IMR-90 (cell line): ENCODE measurements at regions not wholly inside any gene's neighbourhood (a gene's known extent, or its start where the extent isn't known, plus 50 kb on each side); places are given as distances from the start of the nearest gene placed in this dataset.

Source experiments
- ATAC-seq: fragments of 200-7000 bp; cut with Tn5 transposase; 2 replicates; pipeline ENCODE4 v1.9.1; 2020; ENCODE audit warnings: low read depth, mild to moderate bottlenecking, moderate library complexity
- BruUV-seq: library from RNA; stranded (reverse); fragments of 400-500 nt; replicated peaks from 2 replicates; lab custom pipeline; 2021; lab: Mats Ljungman, UMichigan
- CTCF ChIA-PET: fragments of 300-600 bp; formaldehyde crosslinking; extraction: SDS; loops from one replicate; lab custom pipeline; 2021; ENCODE audit warnings: antibody characterized with exemption; lab: Yijun Ruan, JAX
- POLR2A ChIA-PET: fragments of 300-600 bp; sonication (Branson Sonifier 250); formaldehyde crosslinking; loops from one replicate; lab custom pipeline; 2022; ENCODE audit warnings: antibody characterized with exemption; ENCODE audit not compliant: unreplicated experiment; lab: Charles Lee
- DNase-seq: peaks from one replicate; pipeline ENCODE4 v3.0.0; 2013
- H2AFZ ChIP-seq: replicated peaks from 2 replicates; pipeline ENCODE3; 2013; ENCODE audit warnings: low read length, mild to moderate bottlenecking; ENCODE audit not compliant: poor library complexity
- H2AK5ac ChIP-seq: 2 replicates; pipeline ENCODE4 v1.6.1; 2013; ENCODE audit warnings: low read depth, low read length, inconsistent platforms
- H2AK9ac ChIP-seq: replicated peaks from 2 replicates; pipeline ENCODE3; 2013; ENCODE audit warnings: mild to moderate bottlenecking, low read depth, low read length, moderate library complexity; ENCODE audit not compliant: poor library complexity
- H2BK120ac ChIP-seq: 2 replicates; pipeline ENCODE4 v1.6.1; 2013; ENCODE audit warnings: low read depth, low read length, inconsistent platforms
- H2BK15ac ChIP-seq: 3 replicates; pipeline ENCODE4 v1.6.1; 2013; ENCODE audit warnings: low read depth, low read length, inconsistent platforms
- H2BK20ac ChIP-seq: 2 replicates; pipeline ENCODE4 v1.6.1; 2013; ENCODE audit warnings: low read depth, mild to moderate bottlenecking, inconsistent platforms, low read length, moderate library complexity
- H2BK5ac ChIP-seq: 2 replicates; pipeline ENCODE4 v1.6.1; 2013; ENCODE audit warnings: mild to moderate bottlenecking, low read depth, low read length, inconsistent platforms; ENCODE audit not compliant: poor library complexity, severe bottlenecking
- H3K14ac ChIP-seq: replicated peaks from 2 replicates; pipeline ENCODE4 v1.6.1; 2013; ENCODE audit warnings: low read depth, low read length, inconsistent platforms
- H3K18ac ChIP-seq: 2 replicates; pipeline ENCODE4 v1.6.1; 2013; ENCODE audit warnings: low read depth, low read length, control low read depth
- H3K23ac ChIP-seq: 2 replicates; pipeline ENCODE4 v1.6.1; 2013; ENCODE audit warnings: low read depth, low read length, inconsistent platforms
- H3K27ac ChIP-seq: 2 replicates; pipeline ENCODE4 v1.5.1; 2013; ENCODE audit warnings: mild to moderate bottlenecking, control low read depth, low read length; ENCODE audit not compliant: insufficient read depth
- H3K27me3 ChIP-seq: 2 replicates; pipeline ENCODE4 v1.6.1; 2013; ENCODE audit warnings: low read length; ENCODE audit not compliant: control insufficient read depth, insufficient read depth
- H3K36me3 ChIP-seq: 2 replicates; pipeline ENCODE4 v1.6.1; 2013; ENCODE audit warnings: low read length, mixed read lengths; ENCODE audit not compliant: control insufficient read depth, insufficient read depth
- H3K4ac ChIP-seq: 2 replicates; pipeline ENCODE4 v1.6.1; 2013; ENCODE audit warnings: low read depth, low read length, inconsistent platforms
- H3K4me1 ChIP-seq: 2 replicates; pipeline ENCODE4 v1.6.1; 2013; ENCODE audit warnings: low read length, mixed read lengths; ENCODE audit not compliant: control insufficient read depth, insufficient read depth
- H3K4me2 ChIP-seq: 2 replicates; pipeline ENCODE4 v1.6.1; 2013; ENCODE audit warnings: low read depth, mild to moderate bottlenecking, control low read depth, low read length, moderate library complexity
- H3K4me3 ChIP-seq: 2 replicates; pipeline ENCODE4 v1.5.1; 2013; ENCODE audit warnings: low read depth, mild to moderate bottlenecking, control low read depth, low read length, moderate library complexity; ENCODE audit not compliant: insufficient read depth
- H3K56ac ChIP-seq: 2 replicates; pipeline ENCODE4 v1.6.1; 2013; ENCODE audit warnings: low read length, inconsistent platforms; ENCODE audit not compliant: insufficient read depth; ENCODE audit errors: extremely low read depth
- H3K79me1 ChIP-seq, 2 experiments: 2 replicates each; pipeline ENCODE4 v1.6.1; 2013; ENCODE audit warnings: low read length in 2 of 2, inconsistent platforms in 1 of 2, low read depth in 1 of 2
- H3K9ac ChIP-seq: 2 replicates; pipeline ENCODE4 v1.6.1; 2013; ENCODE audit warnings: low read depth, low read length, control low read depth
- H3K9me1 ChIP-seq: 2 replicates; pipeline ENCODE4 v1.6.1; 2013; ENCODE audit warnings: low read length, inconsistent platforms; ENCODE audit not compliant: insufficient read depth
- H3K9me3 ChIP-seq: 2 replicates; pipeline ENCODE4 v1.6.1; 2013; ENCODE audit warnings: low read length; ENCODE audit not compliant: control insufficient read depth, insufficient read depth
- H4K20me1 ChIP-seq: 2 replicates; pipeline ENCODE4 v1.6.1; 2013; ENCODE audit warnings: low read length, inconsistent platforms; ENCODE audit not compliant: insufficient read depth
- H4K5ac ChIP-seq: 2 replicates; pipeline ENCODE4 v1.6.1; 2013; ENCODE audit warnings: mild to moderate bottlenecking, low read depth, low read length, control low read depth
- H4K8ac ChIP-seq, 2 experiments: 2 replicates each; pipeline ENCODE4 v1.6.1; 2013; ENCODE audit warnings: low read depth in 2 of 2, low read length in 2 of 2, control low read depth in 1 of 2, inconsistent platforms in 1 of 2
- H4K91ac ChIP-seq: 2 replicates; pipeline ENCODE4 v1.6.1; 2013; ENCODE audit warnings: low read depth, low read length, inconsistent platforms; ENCODE audit not compliant: insufficient read depth
- CEBPB ChIP-seq: IDR thresholded peaks from 2 replicates; pipeline ENCODE4 v1.6.1; 2012; ENCODE audit warnings: low read depth, low read length, improper control_type of control experiment
- MAZ ChIP-seq: IDR thresholded peaks from 2 replicates; pipeline ENCODE4 v1.6.1; 2012; ENCODE audit warnings: low read depth, mild to moderate bottlenecking, low read length, improper control_type of control experiment, moderate library complexity, borderline replicate concordance
- WGBS, 2 experiments: methylation state at CpG; one replicate each; pipeline versions ENCODE4 v1.1.5 to v1.1.7; 2013; ENCODE audit warnings: missing lambda C conversion rate in 2 of 2; ENCODE audit not compliant: insufficient read length in 1 of 2; ENCODE audit errors: extremely low coverage in 2 of 2; 5-methylcytosine and 5-hydroxymethylcytosine counted together
- dilution Hi-C: fragments of 300-500 bp; cut with HindIII; formaldehyde crosslinking; loops from one replicate; pipeline ENCODE4 v1.14.3; 2018; ENCODE audit warnings: low sequenced_read_pairs; ENCODE audit not compliant: unreplicated experiment
- in situ Hi-C: fragments of 300-500 bp; cut with MboI; formaldehyde crosslinking; loops from 3 replicates; pipeline ENCODE4 v1.14.3; 2019; ENCODE audit warnings: low sequenced_read_pairs, inconsistent platforms, mixed read lengths
- intact Hi-C: fragments of 100-400 bp; cut with micrococcal nuclease; formaldehyde crosslinking; loops from 2 replicates; pipeline ENCODE4 v1.10.0; 2022
- TF ChIP-seq, protein P1 (sequence below): fragments of 150-350 bp; IDR thresholded peaks from 2 replicates; pipeline ENCODE4 v1.6.1; 2016; ENCODE audit warnings: low read depth, mild to moderate bottlenecking, low read length, moderate library complexity, borderline replicate concordance

- H3K4me3 ChIP-seq = no peak overlapping the region
- H4K20me1 ChIP-seq = no peaks in the 10 kb centered on the region
- H2AK9ac ChIP-seq = no peak overlapping the region
- ATAC-seq = no peak
- no peak overlapping the region for H3K14ac ChIP-seq
- no peak overlapping the region for H2BK120ac ChIP-seq
- no peaks in the 10 kb centered on the region for H3K79me1 ChIP-seq
- H3K4me2 ChIP-seq = no peak overlapping the region
- no peaks in the 10 kb centered on the region for H3K9me3 ChIP-seq
- no peaks in the 10 kb centered on the region for H3K4me1 ChIP-seq
- WGBS, 2 experiments = no CpG with 5 or more reads among the region's 2 CpGs
- no peak overlapping the region for H3K4ac ChIP-seq
- ChIA-PET POLR2A (no interaction called here), CTCF (no interaction called here)
- BruUV-seq = no TSS peak
- DNase-seq = peak; percentile 14
- no peak overlapping the region for H2AFZ ChIP-seq
- H3K27me3 ChIP-seq = no peaks in the 10 kb centered on the region
- no peak overlapping the region for H4K8ac ChIP-seq
- H3K36me3 ChIP-seq = no peaks in the 10 kb centered on the region
- in situ Hi-C loops (no loop called here), dilution Hi-C loops (no loop called here), intact Hi-C loops (no loop called here)
- no peak overlapping the region for H2AK5ac ChIP-seq
- H3K27ac ChIP-seq = no peak overlapping the region
- H4K5ac ChIP-seq = no peak overlapping the region
- H3K23ac ChIP-seq = no peak overlapping the region
- H2BK20ac ChIP-seq = no peak overlapping the region
- TF ChIP-seq, protein P1, sequence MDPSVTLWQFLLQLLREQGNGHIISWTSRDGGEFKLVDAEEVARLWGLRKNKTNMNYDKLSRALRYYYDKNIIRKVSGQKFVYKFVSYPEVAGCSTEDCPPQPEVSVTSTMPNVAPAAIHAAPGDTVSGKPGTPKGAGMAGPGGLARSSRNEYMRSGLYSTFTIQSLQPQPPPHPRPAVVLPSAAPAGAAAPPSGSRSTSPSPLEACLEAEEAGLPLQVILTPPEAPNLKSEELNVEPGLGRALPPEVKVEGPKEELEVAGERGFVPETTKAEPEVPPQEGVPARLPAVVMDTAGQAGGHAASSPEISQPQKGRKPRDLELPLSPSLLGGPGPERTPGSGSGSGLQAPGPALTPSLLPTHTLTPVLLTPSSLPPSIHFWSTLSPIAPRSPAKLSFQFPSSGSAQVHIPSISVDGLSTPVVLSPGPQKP = no peak
- no peak for TF ChIP-seq MAZ
- TF ChIP-seq CEBPB = peak; percentile 65
- H2BK15ac ChIP-seq = no peak overlapping the region
- H2BK5ac ChIP-seq = no peak overlapping the region
- H3K9me1 ChIP-seq = no peaks in the 10 kb centered on the region
- H3K18ac ChIP-seq = no peak overlapping the region
- H4K91ac ChIP-seq = no peak overlapping the region
- H3K9ac ChIP-seq = no peak overlapping the region
- H3K56ac ChIP-seq = no peak overlapping the region
Observed at GRCh38 chr2:220185766-220186305, 558.4 kb downstream of the SLC4A3 start.
